HepG2 (cell line): ENCODE measurements at regions not wholly inside any gene's neighbourhood (a gene's known extent, or its start where the extent isn't known, plus 50 kb on each side); places are given as distances from the start of the nearest gene placed in this dataset.

Experiments
- ARID2 ChIP-seq: sonication (generic); formaldehyde crosslinking; IDR thresholded peaks from 2 replicates; pipeline ENCODE4 v1.8.1; 2022; ENCODE audit warnings: mild to moderate bottlenecking, missing genetic modification reagents, borderline replicate concordance
- EP300 ChIP-seq, 3 experiments: sonication (generic) in 1 of 3; formaldehyde crosslinking in 1 of 3; IDR thresholded peaks; 2 replicates each; pipeline versions ENCODE4 v1.5.1 to v1.6.1; 2011 to 2020; ENCODE audit warnings: low read depth in 2 of 3, low read length in 2 of 3, borderline replicate concordance in 1 of 3, improper control_type of control experiment in 1 of 3, mild to moderate bottlenecking in 1 of 3, missing genetic modification reagents in 1 of 3, moderate library complexity in 1 of 3
- GLI4 ChIP-seq: sonication (generic); formaldehyde crosslinking; IDR thresholded peaks from 2 replicates; pipeline ENCODE4 v1.5.1; 2020; ENCODE audit warnings: missing genetic modification reagents, mild to moderate bottlenecking, moderate library complexity, borderline replicate concordance
- POLR2A ChIP-seq, 2 experiments: IDR thresholded peaks; 2 replicates each; pipeline ENCODE4 v1.6.1; 2011; ENCODE audit warnings: low read depth in 2 of 2, low read length in 2 of 2, mild to moderate bottlenecking in 1 of 2, moderate library complexity in 1 of 2; ENCODE audit not compliant: insufficient read depth in 1 of 2
- REXO4 ChIP-seq: sonication (generic); formaldehyde crosslinking; IDR thresholded peaks from 2 replicates; pipeline ENCODE4 v1.8.0; 2022; ENCODE audit warnings: missing genetic modification reagents, mild to moderate bottlenecking, borderline replicate concordance
- SNAPC4 ChIP-seq: sonication (generic); formaldehyde crosslinking; IDR thresholded peaks from 2 replicates; pipeline ENCODE4 v1.4.0; 2020; ENCODE audit warnings: mild to moderate bottlenecking, missing genetic modification reagents
- TAF15 ChIP-seq: fragments of 200-400 bp; formaldehyde crosslinking; IDR thresholded peaks from one replicate; pipeline ENCODE4 v1.6.1; 2018; ENCODE audit warnings: mild to moderate bottlenecking, low read depth, low read length; ENCODE audit not compliant: poor library complexity, severe bottlenecking
- ZFX ChIP-seq: sonication (generic); formaldehyde crosslinking; IDR thresholded peaks from 2 replicates; pipeline ENCODE4 v1.4.0; 2020; ENCODE audit warnings: mild to moderate bottlenecking, low read depth, missing genetic modification reagents, moderate library complexity
- ZNF670 ChIP-seq: sonication (generic); formaldehyde crosslinking; IDR thresholded peaks from 2 replicates; pipeline ENCODE4 v1.8.0; 2022; ENCODE audit warnings: mild to moderate bottlenecking, missing genetic modification reagents, borderline replicate concordance
- ZNF709 ChIP-seq: sonication (generic); formaldehyde crosslinking; IDR thresholded peaks from 2 replicates; pipeline ENCODE4 v1.5.0; 2020; ENCODE audit warnings: mild to moderate bottlenecking, missing genetic modification reagents
- ZNF737 ChIP-seq: sonication (generic); formaldehyde crosslinking; IDR thresholded peaks from 2 replicates; pipeline ENCODE4 v1.5.0; 2020; ENCODE audit warnings: missing genetic modification reagents, mild to moderate bottlenecking, borderline replicate concordance
- TF ChIP-seq, protein P1 (sequence below): sonication (generic); formaldehyde crosslinking; IDR thresholded peaks from 2 replicates; pipeline ENCODE4 v1.4.0; 2020; ENCODE audit warnings: missing genetic modification reagents
- TF ChIP-seq, protein P2 (sequence below): sonication (generic); formaldehyde crosslinking; IDR thresholded peaks from 2 replicates; pipeline ENCODE4 v1.5.0; 2020; ENCODE audit warnings: mild to moderate bottlenecking, missing genetic modification reagents, moderate library complexity

- TF ChIP-seq ZNF670 (CRISPR knock-in tag) (no peak), TAF15 (no peak), SNAPC4 (CRISPR knock-in tag) (no peak), GLI4 (no peak), ARID2 (no peak), POLR2A (IDR thresholded peaks at IDR 0.05; ENCODE audit: insufficient read depth in 1 of 2, low read depth in 2 of 2, low read length in 2 of 2) (no peak), ZFX (no peak), EP300 (IDR thresholded peaks at IDR 0.05; ENCODE audit: low read depth in 2 of 2, low read length in 2 of 2) (no peak), EP300 (CRISPR knock-in tag; IDR thresholded peaks at IDR 0.05; ENCODE audit: borderline replicate concordance) (no peak), REXO4 (CRISPR knock-in tag) (no peak), ZNF737 (CRISPR knock-in tag) (no peak), ZNF709 (CRISPR knock-in tag) (no peak)
- TF ChIP-seq, protein P1, sequence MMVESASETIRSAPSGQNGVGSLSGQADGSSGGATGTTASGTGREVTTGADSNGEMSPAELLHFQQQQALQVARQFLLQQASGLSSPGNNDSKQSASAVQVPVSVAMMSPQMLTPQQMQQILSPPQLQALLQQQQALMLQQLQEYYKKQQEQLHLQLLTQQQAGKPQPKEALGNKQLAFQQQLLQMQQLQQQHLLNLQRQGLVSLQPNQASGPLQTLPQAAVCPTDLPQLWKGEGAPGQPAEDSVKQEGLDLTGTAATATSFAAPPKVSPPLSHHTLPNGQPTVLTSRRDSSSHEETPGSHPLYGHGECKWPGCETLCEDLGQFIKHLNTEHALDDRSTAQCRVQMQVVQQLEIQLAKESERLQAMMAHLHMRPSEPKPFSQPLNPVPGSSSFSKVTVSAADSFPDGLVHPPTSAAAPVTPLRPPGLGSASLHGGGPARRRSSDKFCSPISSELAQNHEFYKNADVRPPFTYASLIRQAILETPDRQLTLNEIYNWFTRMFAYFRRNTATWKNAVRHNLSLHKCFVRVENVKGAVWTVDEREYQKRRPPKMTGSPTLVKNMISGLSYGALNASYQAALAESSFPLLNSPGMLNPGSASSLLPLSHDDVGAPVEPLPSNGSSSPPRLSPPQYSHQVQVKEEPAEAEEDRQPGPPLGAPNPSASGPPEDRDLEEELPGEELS (CRISPR knock-in tag) = no peak
- TF ChIP-seq, protein P2, sequence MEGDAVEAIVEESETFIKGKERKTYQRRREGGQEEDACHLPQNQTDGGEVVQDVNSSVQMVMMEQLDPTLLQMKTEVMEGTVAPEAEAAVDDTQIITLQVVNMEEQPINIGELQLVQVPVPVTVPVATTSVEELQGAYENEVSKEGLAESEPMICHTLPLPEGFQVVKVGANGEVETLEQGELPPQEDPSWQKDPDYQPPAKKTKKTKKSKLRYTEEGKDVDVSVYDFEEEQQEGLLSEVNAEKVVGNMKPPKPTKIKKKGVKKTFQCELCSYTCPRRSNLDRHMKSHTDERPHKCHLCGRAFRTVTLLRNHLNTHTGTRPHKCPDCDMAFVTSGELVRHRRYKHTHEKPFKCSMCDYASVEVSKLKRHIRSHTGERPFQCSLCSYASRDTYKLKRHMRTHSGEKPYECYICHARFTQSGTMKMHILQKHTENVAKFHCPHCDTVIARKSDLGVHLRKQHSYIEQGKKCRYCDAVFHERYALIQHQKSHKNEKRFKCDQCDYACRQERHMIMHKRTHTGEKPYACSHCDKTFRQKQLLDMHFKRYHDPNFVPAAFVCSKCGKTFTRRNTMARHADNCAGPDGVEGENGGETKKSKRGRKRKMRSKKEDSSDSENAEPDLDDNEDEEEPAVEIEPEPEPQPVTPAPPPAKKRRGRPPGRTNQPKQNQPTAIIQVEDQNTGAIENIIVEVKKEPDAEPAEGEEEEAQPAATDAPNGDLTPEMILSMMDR (CRISPR knock-in tag) = no peak
Measured at GRCh38 chr9:135242049-135242396, 154.6 kb downstream of the OLFM1 start.
